ENCODE measurements at regions not wholly inside any gene's neighbourhood (a gene's known extent, or its start where the extent isn't known, plus 50 kb on each side); places are given as distances from the start of the nearest gene placed in this dataset.

DNA sequence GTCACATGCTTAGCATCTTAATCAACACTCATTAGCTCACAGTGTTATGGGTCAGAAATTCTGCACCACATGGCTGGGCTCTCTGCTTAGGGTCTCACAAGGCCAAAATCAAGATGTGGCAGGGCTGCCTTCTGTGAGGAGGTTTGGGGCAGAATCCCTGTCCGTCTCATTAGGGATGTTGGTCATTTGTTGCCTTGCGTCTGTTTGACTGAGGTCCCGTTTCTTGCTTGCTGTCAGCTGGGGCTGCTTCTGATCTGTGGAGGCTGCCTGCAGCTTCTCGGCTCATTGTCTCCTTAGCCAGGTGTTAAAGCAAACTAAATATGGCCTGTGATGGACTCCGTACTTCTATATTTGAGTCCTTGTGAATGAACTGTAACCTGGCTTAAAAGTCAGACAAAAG, 146.5 kb downstream of the NDUFA10 start:
- peak; percentile 8 for DNase-seq
- Histone ChIP-seq H3K9me3 (no peaks in the 10 kb centered on the region), H3K4me1 (peaks cover 8% of the 10 kb centered on the region), H3K27me3 (no peaks in the 10 kb centered on the region), H3K4me3 (no peak overlapping the region), H3K27ac (no peak overlapping the region), H3K36me3 (ENCODE audit: low read depth, missing control alignments) (no peaks in the 10 kb centered on the region)
- intact Hi-C loops (cut with DNase I; ENCODE audit: low total_unique reads) = no loop called here
- 92 to 95% methylated on average over 5 of the region's 5 CpGs for WGBS, 2 donors
- no peak for TF ChIP-seq POLR2A (IDR thresholded peaks at IDR 0.05)
- TF ChIP-seq, protein P1, sequence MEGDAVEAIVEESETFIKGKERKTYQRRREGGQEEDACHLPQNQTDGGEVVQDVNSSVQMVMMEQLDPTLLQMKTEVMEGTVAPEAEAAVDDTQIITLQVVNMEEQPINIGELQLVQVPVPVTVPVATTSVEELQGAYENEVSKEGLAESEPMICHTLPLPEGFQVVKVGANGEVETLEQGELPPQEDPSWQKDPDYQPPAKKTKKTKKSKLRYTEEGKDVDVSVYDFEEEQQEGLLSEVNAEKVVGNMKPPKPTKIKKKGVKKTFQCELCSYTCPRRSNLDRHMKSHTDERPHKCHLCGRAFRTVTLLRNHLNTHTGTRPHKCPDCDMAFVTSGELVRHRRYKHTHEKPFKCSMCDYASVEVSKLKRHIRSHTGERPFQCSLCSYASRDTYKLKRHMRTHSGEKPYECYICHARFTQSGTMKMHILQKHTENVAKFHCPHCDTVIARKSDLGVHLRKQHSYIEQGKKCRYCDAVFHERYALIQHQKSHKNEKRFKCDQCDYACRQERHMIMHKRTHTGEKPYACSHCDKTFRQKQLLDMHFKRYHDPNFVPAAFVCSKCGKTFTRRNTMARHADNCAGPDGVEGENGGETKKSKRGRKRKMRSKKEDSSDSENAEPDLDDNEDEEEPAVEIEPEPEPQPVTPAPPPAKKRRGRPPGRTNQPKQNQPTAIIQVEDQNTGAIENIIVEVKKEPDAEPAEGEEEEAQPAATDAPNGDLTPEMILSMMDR (IDR thresholded peaks at IDR 0.05) = no peak

GRCh38 chr2:239876948-239877289, 148.2 kb downstream of the NDUFA10 start:
- H3K4me3 ChIP-seq = no peak overlapping the region
- intact Hi-C loops (cut with DNase I; ENCODE audit: low total_unique reads) = no loop called here
- no peaks in the 10 kb centered on the region for H3K27me3 ChIP-seq
- no peak overlapping the region for H3K27ac ChIP-seq
- WGBS, 2 donors = 85 to 92% methylated on average over 5 of the region's 5 CpGs
- TF ChIP-seq, protein P1 (IDR thresholded peaks at IDR 0.05) = no peak
- TF ChIP-seq POLR2A (IDR thresholded peaks at IDR 0.05) = no peak
- H3K9me3 ChIP-seq = no peaks in the 10 kb centered on the region
- no peak for DNase-seq
- peaks cover 5% of the 10 kb centered on the region for H3K4me1 ChIP-seq
- no peaks in the 10 kb centered on the region for H3K36me3 ChIP-seq (ENCODE audit: low read depth, missing control alignments)

DNA sequence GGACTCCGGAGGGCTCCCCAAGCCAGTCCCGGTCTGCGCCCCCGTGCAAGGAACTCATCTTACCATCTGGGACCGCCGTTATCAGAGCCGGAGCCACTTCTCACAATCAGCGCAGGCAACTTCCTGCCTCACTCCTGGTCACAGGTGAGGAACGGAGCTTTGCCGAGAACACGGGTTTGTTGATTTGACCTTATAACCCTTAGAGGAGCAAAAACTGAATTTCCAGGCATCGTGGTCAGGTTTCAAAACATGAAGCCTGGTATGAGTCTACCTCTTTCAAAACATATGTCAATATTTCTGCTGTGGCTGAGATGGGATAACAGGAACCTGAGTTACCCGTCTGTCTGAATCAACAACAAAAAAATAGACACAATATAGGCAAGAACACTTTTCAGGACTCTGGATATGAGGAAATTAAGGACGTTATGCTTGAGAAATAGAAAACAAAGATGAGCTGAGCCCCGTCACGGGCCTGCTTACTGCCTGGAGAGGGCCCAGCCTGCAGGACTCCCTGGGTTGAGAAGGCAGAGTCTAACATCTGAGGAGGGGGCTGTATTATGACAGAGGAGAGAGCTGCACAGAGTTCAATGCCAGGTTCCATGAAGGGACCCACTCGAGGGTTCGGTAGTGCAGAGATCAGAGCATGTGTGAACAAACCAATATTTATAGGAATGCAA, 148.7 kb downstream of the NDUFA10 start:
- Histone ChIP-seq H3K4me1 (peaks cover under 1% of the 10 kb centered on the region), H3K27me3 (no peaks in the 10 kb centered on the region), H3K36me3 (ENCODE audit: low read depth, missing control alignments) (no peaks in the 10 kb centered on the region), H3K4me3 (no peak overlapping the region), H3K9me3 (no peaks in the 10 kb centered on the region), H3K27ac (no peak overlapping the region)
- TF ChIP-seq POLR2A (IDR thresholded peaks at IDR 0.05) = no peak
- TF ChIP-seq, protein P1 (IDR thresholded peaks at IDR 0.05) = no peak
- DNase-seq = peak; percentile 7
- intact Hi-C loops (cut with DNase I; ENCODE audit: low total_unique reads) = no loop called here
- 82 to 85% methylated on average over 16 to 18 of the region's 18 CpGs for WGBS, 2 donors

DNA sequence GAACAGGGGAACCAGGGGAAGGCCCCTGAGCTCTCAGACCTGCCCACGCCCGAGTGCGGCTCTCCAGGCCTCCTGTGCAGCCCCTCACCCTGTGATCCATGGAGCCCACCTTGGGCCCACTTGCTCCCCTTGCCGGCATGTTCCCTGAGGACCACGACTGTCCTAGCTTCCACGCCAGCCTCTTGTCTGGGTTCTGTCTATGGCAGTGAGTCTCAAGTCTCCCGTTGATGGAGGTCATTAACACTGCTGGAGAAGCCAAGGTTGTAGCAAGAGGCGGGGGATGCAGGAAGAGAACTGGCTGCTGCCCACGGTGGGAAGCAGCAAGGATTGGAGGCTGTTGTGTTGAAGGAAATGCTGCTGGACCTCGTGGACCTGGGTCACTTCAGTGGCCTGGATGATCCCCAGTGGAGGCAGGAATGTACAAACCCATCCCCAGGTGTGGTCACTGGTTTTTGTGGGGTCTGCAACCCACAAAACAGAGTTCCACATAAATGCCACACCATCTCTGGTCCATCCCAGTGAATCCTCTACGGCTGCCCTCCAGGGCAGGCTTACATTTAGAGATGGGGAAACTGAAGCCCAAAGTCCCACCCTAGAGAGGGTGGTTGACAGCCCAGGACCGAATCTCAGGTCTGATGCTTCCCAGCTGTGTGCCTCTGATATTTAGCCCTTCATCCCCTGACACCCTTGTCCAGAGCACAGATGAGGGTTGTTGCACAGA, 150.3 kb downstream of the NDUFA10 start:
- Histone ChIP-seq H3K27me3 (no peaks in the 10 kb centered on the region), H3K9me3 (no peaks in the 10 kb centered on the region), H3K4me1 (no peaks in the 10 kb centered on the region), H3K36me3 (ENCODE audit: low read depth, missing control alignments) (no peaks in the 10 kb centered on the region), H3K27ac (no peak overlapping the region), H3K4me3 (no peak overlapping the region)
- no peak for DNase-seq
- 84 to 89% methylated on average over 9 to 12 of the region's 12 CpGs for WGBS, 2 donors
- intact Hi-C loops (cut with DNase I; ENCODE audit: low total_unique reads) = no loop called here
- no peak for TF ChIP-seq POLR2A (IDR thresholded peaks at IDR 0.05)
- TF ChIP-seq, protein P1 (IDR thresholded peaks at IDR 0.05) = no peak

All from testis (tissue), 2 donors.